Right lobe of liver (tissue), 4 donors: ENCODE measurements at regions not wholly inside any gene's neighbourhood (a gene's known extent, or its start where the extent isn't known, plus 50 kb on each side); places are given as distances from the start of the nearest gene placed in this dataset.

Experiments used
- POLR2A ChIP-seq: fragments of 450-650 bp; IDR thresholded peaks from one replicate; pipeline ENCODE4 v1.6.1; 2017; ENCODE audit warnings: antibody characterized with exemption, mild to moderate bottlenecking
- TF ChIP-seq, protein P1 (sequence below), 4 donors: fragments of 200-600 bp in 3 of 4; fragments of 450-650 bp in 1 of 4; IDR thresholded peaks; one replicate each; pipeline versions ENCODE4 v1.5.1 to v1.8.0; 2016 to 2022; ENCODE audit warnings: antibody characterized with exemption in 4 of 4, mild to moderate bottlenecking in 2 of 4
- donor health status: DM: no; HTN: no; CAD: no.
- donor health status: DM: no; HTN: no; CAD: no.
- donor health status: DM: no; HTN: yes; CAD: no.

DNA sequence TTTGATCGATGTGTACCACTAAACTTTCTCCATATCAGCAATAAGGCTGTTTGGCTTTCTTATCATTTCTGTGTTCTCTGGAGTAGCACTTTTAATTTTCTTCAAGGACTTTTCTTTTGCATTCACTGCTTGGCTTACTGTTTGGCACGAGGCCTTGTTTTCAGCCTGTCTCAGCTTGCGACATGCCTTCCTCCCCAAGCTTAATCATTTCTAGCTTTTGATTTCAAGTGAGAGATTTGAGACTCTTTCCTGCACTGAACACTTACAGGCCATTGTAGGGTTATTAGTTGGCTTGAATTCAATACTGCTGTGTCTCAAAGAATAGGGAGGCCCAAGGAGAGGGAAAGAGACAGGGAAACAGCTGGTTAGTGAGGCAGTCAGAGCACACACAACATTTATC lies 120.6 kb upstream of the KCND3 start:
- TF ChIP-seq, protein P1, sequence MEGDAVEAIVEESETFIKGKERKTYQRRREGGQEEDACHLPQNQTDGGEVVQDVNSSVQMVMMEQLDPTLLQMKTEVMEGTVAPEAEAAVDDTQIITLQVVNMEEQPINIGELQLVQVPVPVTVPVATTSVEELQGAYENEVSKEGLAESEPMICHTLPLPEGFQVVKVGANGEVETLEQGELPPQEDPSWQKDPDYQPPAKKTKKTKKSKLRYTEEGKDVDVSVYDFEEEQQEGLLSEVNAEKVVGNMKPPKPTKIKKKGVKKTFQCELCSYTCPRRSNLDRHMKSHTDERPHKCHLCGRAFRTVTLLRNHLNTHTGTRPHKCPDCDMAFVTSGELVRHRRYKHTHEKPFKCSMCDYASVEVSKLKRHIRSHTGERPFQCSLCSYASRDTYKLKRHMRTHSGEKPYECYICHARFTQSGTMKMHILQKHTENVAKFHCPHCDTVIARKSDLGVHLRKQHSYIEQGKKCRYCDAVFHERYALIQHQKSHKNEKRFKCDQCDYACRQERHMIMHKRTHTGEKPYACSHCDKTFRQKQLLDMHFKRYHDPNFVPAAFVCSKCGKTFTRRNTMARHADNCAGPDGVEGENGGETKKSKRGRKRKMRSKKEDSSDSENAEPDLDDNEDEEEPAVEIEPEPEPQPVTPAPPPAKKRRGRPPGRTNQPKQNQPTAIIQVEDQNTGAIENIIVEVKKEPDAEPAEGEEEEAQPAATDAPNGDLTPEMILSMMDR (IDR thresholded peaks at IDR 0.05): no peak
- no peak for TF ChIP-seq POLR2A
